RWPE2 (cell line): ENCODE measurements at regions not wholly inside any gene's neighbourhood (a gene's known extent, or its start where the extent isn't known, plus 50 kb on each side); places are given as distances from the start of the nearest gene placed in this dataset.
"Not testable (repeated sequence)": the region's sequence is repeated elsewhere in the genome, so short reads cannot be mapped to it uniquely, and the experiment has no call there.

Source experiments
- ATAC-seq: fragments of 200-7000 bp; cut with Tn5 transposase; 3 replicates; pipeline ENCODE4 v1.9.1; 2021; ENCODE audit warnings: low read depth
- DNase-seq: peaks from one replicate; pipeline ENCODE4 v3.0.0-alpha.2; 2020; ENCODE audit warnings: low spot score
- H3K27ac ChIP-seq: fragments of 450-650 bp; 2 replicates; pipeline ENCODE4 v1.5.1; 2017; ENCODE audit warnings: mild to moderate bottlenecking; ENCODE audit not compliant: poor library complexity, severe bottlenecking
- H3K27me3 ChIP-seq: fragments of 250-450 bp; sonication (Bioruptor Pico); 2 replicates; pipeline ENCODE4 v1.5.1; 2021; ENCODE audit warnings: mild to moderate bottlenecking, moderate library complexity; ENCODE audit not compliant: insufficient read depth, poor library complexity, severe bottlenecking
- H3K36me3 ChIP-seq: fragments of 250-450 bp; sonication (Bioruptor Pico); 2 replicates; pipeline ENCODE4 v1.5.1; 2020; ENCODE audit warnings: low read depth, mild to moderate bottlenecking, moderate library complexity
- H3K4me1 ChIP-seq: fragments of 250-450 bp; sonication (Bioruptor Pico); 2 replicates; pipeline ENCODE4 v1.5.1; 2021; ENCODE audit warnings: mild to moderate bottlenecking, moderate library complexity; ENCODE audit not compliant: insufficient read depth, poor library complexity, severe bottlenecking
- H3K4me3 ChIP-seq: fragments of 250-450 bp; sonication (Bioruptor Pico); 2 replicates; pipeline ENCODE4 v1.5.1; 2021; ENCODE audit warnings: mild to moderate bottlenecking, moderate library complexity; ENCODE audit not compliant: severe bottlenecking
- H3K9me3 ChIP-seq: fragments of 250-450 bp; sonication (Bioruptor Pico); 2 replicates; pipeline ENCODE4 v1.5.1; 2021; ENCODE audit warnings: mild to moderate bottlenecking, moderate library complexity; ENCODE audit not compliant: severe bottlenecking
- CTCF ChIP-seq: fragments of 450-650 bp; IDR thresholded peaks from one replicate; pipeline ENCODE4 v1.5.1; 2017; ENCODE audit warnings: mild to moderate bottlenecking, moderate library complexity; ENCODE audit not compliant: poor library complexity, severe bottlenecking

GRCh38 chr1:221972276-221973235 is 230.7 kb upstream of the DUSP10 start:
- Histone ChIP-seq H3K36me3 (no peaks in the 10 kb centered on the region), H3K4me1 (no peaks in the 10 kb centered on the region), H3K4me3 (no peak overlapping the region), H3K27ac (no peak overlapping the region), H3K27me3 (no peaks in the 10 kb centered on the region), H3K9me3 (no peaks in the 10 kb centered on the region)
- no peak for TF ChIP-seq CTCF
- no peak for DNase-seq
- no peak for ATAC-seq

GRCh38 chr1:221971035-221971434 is 229.1 kb upstream of the DUSP10 start:
- not testable (repeated sequence) for H3K9me3 ChIP-seq, H3K4me3 ChIP-seq, DNase-seq, H3K4me1 ChIP-seq, H3K27ac ChIP-seq, H3K36me3 ChIP-seq, ATAC-seq, H3K27me3 ChIP-seq

- not testable (repeated sequence) for H3K4me1 ChIP-seq, DNase-seq, H3K4me3 ChIP-seq, H3K9me3 ChIP-seq, H3K36me3 ChIP-seq, H3K27me3 ChIP-seq, H3K27ac ChIP-seq, ATAC-seq
These were observed 227.5 kb upstream of the DUSP10 start for GRCh38 chr1:221969298-221969858.

GRCh38 chr1:221967538-221967937 is 225.6 kb upstream of the DUSP10 start:
- not testable (repeated sequence) for H3K27me3 ChIP-seq, H3K4me3 ChIP-seq, H3K36me3 ChIP-seq, DNase-seq, ATAC-seq, H3K4me1 ChIP-seq, H3K27ac ChIP-seq, H3K9me3 ChIP-seq

- H3K27ac ChIP-seq, H3K4me1 ChIP-seq, H3K4me3 ChIP-seq, H3K9me3 ChIP-seq, H3K36me3 ChIP-seq, ATAC-seq, DNase-seq, H3K27me3 ChIP-seq: not testable (repeated sequence)
These were observed 225.0 kb upstream of the DUSP10 start for GRCh38 chr1:221966888-221967287.

- not testable (repeated sequence) for H3K36me3 ChIP-seq, DNase-seq, ATAC-seq
These were observed 224.0 kb upstream of the DUSP10 start for GRCh38 chr1:221965891-221966290.

GRCh38 chr1:221965252-221965651 is 223.4 kb upstream of the DUSP10 start:
- Histone ChIP-seq H3K4me1 (peaks cover 3% of the 10 kb centered on the region), H3K27me3 (no peaks in the 10 kb centered on the region), H3K27ac (no peak overlapping the region), H3K9me3 (no peaks in the 10 kb centered on the region), H3K36me3 (no peaks in the 10 kb centered on the region), H3K4me3 (no peak overlapping the region)
- ATAC-seq (no peak), DNase-seq (no peak)
- TF ChIP-seq CTCF, result no peak

More at GRCh38 chr1:221965891-221966290, 224.0 kb upstream of the DUSP10 start:
- not testable (repeated sequence) for H3K27me3 ChIP-seq, H3K4me1 ChIP-seq, H3K27ac ChIP-seq, H3K9me3 ChIP-seq, H3K4me3 ChIP-seq
